ENCODE measurements at regions not wholly inside any gene's neighbourhood (a gene's known extent, or its start where the extent isn't known, plus 50 kb on each side); places are given as distances from the start of the nearest gene placed in this dataset.

- DNase-seq: no peak
Observed at GRCh38 chr5:74074111-74074510, 448.1 kb downstream of the ARHGEF28 start.

GRCh38 chr5:74073257-74073656, 447.3 kb downstream of the ARHGEF28 start:
- no peak for DNase-seq

GRCh38 chr5:74072646-74073045, 446.6 kb downstream of the ARHGEF28 start:
- no peak for DNase-seq

GRCh38 chr5:74070766-74071165, 444.8 kb downstream of the ARHGEF28 start:
- no peak for DNase-seq

GRCh38 chr5:74069741-74070140, 443.7 kb downstream of the ARHGEF28 start:
- DNase-seq: no peak

- no peak for DNase-seq
Observed at GRCh38 chr5:74067748-74068541, 441.9 kb downstream of the ARHGEF28 start.

- DNase-seq: no peak
Observed at GRCh38 chr5:74064911-74065310, 438.9 kb downstream of the ARHGEF28 start.

GRCh38 chr5:74064225-74064624, 438.2 kb downstream of the ARHGEF28 start:
- no peak for DNase-seq

- no peak for DNase-seq
Observed at GRCh38 chr5:74063821-74064220, 437.8 kb downstream of the ARHGEF28 start.

- no peak for DNase-seq
Observed at GRCh38 chr5:74063346-74063745, 437.4 kb downstream of the ARHGEF28 start.

GRCh38 chr5:74061292-74061691, 435.3 kb downstream of the ARHGEF28 start:
- no peak for DNase-seq

GRCh38 chr5:74059706-74060105, 433.7 kb downstream of the ARHGEF28 start:
- DNase-seq: no peak

- DNase-seq: no peak
Observed at GRCh38 chr5:74056789-74057164, 430.8 kb downstream of the ARHGEF28 start.

- no peak for DNase-seq
Observed at GRCh38 chr5:74056107-74056788, 430.3 kb downstream of the ARHGEF28 start.

GRCh38 chr5:74055486-74056106, 429.6 kb downstream of the ARHGEF28 start:
- no peak for DNase-seq

GRCh38 chr5:74054641-74055421, 428.8 kb downstream of the ARHGEF28 start:
- DNase-seq: no peak

GRCh38 chr5:74054139-74054538, 428.1 kb downstream of the ARHGEF28 start:
- no peak for DNase-seq

- DNase-seq: no peak
Observed at GRCh38 chr5:74052441-74053221, 426.6 kb downstream of the ARHGEF28 start.

- DNase-seq: no peak
Observed at GRCh38 chr5:74051076-74051475, 425.1 kb downstream of the ARHGEF28 start.

- DNase-seq: no peak
Observed at GRCh38 chr5:74044936-74045335, 418.9 kb downstream of the ARHGEF28 start.

- no peak for DNase-seq
Observed at GRCh38 chr5:74042959-74043358, 417.0 kb downstream of the ARHGEF28 start.

GRCh38 chr5:74042559-74042958, 416.6 kb downstream of the ARHGEF28 start:
- DNase-seq: no peak
